SK-N-SH treated with all-trans-retinoic acid at 6 μM for 48 hours (cell line): ENCODE measurements at regions not wholly inside any gene's neighbourhood (a gene's known extent, or its start where the extent isn't known, plus 50 kb on each side); places are given as distances from the start of the nearest gene placed in this dataset.

ENCODE experiments used
- ATAC-seq: fragments of 200-7000 bp; cut with Tn5 transposase; 3 replicates; pipeline ENCODE4 v1.9.1; 2020; ENCODE audit warnings: mild to moderate bottlenecking, moderate library complexity
- ARNTL ChIP-seq: fragments of 450-650 bp; formaldehyde crosslinking; IDR thresholded peaks from 2 replicates; pipeline ENCODE4 v1.5.0; 2020; ENCODE audit warnings: low read depth, mild to moderate bottlenecking, moderate library complexity, borderline replicate concordance
- BACH2 ChIP-seq: fragments of 250-450 bp; sonication (Bioruptor Pico); IDR thresholded peaks from 2 replicates; pipeline ENCODE4 v1.9.0; 2021; ENCODE audit warnings: mild to moderate bottlenecking, borderline replicate concordance
- CSDC2 ChIP-seq: fragments of 250-450 bp; sonication (Bioruptor Pico); IDR thresholded peaks from 2 replicates; pipeline ENCODE4 v1.5.0; 2020; ENCODE audit warnings: mild to moderate bottlenecking, moderate library complexity
- ESRRG ChIP-seq: fragments of 250-450 bp; sonication (Bioruptor Pico); IDR thresholded peaks from 2 replicates; pipeline ENCODE4 v1.6.1; 2021; ENCODE audit warnings: mild to moderate bottlenecking
- GLIS3 ChIP-seq: fragments of 250-450 bp; sonication (Bioruptor Pico); IDR thresholded peaks from 2 replicates; pipeline ENCODE4 v1.5.0; 2020; ENCODE audit warnings: mild to moderate bottlenecking, moderate library complexity
- ISL1 ChIP-seq: fragments of 250-450 bp; sonication (Bioruptor Pico); IDR thresholded peaks from 2 replicates; pipeline ENCODE4 v2.1.2; 2022; ENCODE audit warnings: mild to moderate bottlenecking, moderate library complexity
- OSR1 ChIP-seq: fragments of 250-450 bp; sonication (Bioruptor Pico); IDR thresholded peaks from 2 replicates; pipeline ENCODE4 v1.8.0; 2022; ENCODE audit warnings: moderate library complexity, mild to moderate bottlenecking, inconsistent platforms
- RARB ChIP-seq: fragments of 250-450 bp; sonication (Bioruptor Pico); IDR thresholded peaks from 2 replicates; pipeline ENCODE4 v1.8.0; 2021; ENCODE audit warnings: mild to moderate bottlenecking, moderate library complexity
- SNAI2 ChIP-seq: fragments of 250-450 bp; sonication (Bioruptor Pico); IDR thresholded peaks from 2 replicates; pipeline ENCODE4 v1.5.0; 2020; ENCODE audit warnings: mild to moderate bottlenecking, moderate library complexity
- TCF4 ChIP-seq: fragments of 250-450 bp; sonication (Bioruptor Pico); IDR thresholded peaks from 2 replicates; pipeline ENCODE4 v1.8.0; 2021; ENCODE audit warnings: mild to moderate bottlenecking, moderate library complexity, borderline replicate concordance
- TOX ChIP-seq: fragments of 250-450 bp; sonication (Bioruptor Pico); IDR thresholded peaks from 2 replicates; pipeline ENCODE4 v1.8.0; 2021; ENCODE audit warnings: mild to moderate bottlenecking, moderate library complexity, borderline replicate concordance
- ZC3H10 ChIP-seq: fragments of 250-450 bp; sonication (Bioruptor Pico); IDR thresholded peaks from 2 replicates; pipeline ENCODE4 v1.5.1; 2021; ENCODE audit warnings: mild to moderate bottlenecking, moderate library complexity
- ZFP3 ChIP-seq: fragments of 250-450 bp; sonication (Bioruptor Pico); IDR thresholded peaks from 2 replicates; pipeline ENCODE4 v1.5.0; 2020; ENCODE audit warnings: mild to moderate bottlenecking, moderate library complexity
- ZFP30 ChIP-seq: fragments of 450-650 bp; formaldehyde crosslinking; IDR thresholded peaks from 2 replicates; pipeline ENCODE4 v1.5.0; 2022; ENCODE audit warnings: mild to moderate bottlenecking, moderate library complexity
- ZNF565 ChIP-seq: fragments of 450-650 bp; formaldehyde crosslinking; conservative IDR thresholded peaks from 2 replicates; pipeline ENCODE4 v1.5.0; 2020; ENCODE audit warnings: low read depth, mild to moderate bottlenecking, moderate library complexity
- ZNF70 ChIP-seq: fragments of 450-650 bp; formaldehyde crosslinking; IDR thresholded peaks from 2 replicates; pipeline ENCODE4 v1.5.0; 2020; ENCODE audit warnings: mild to moderate bottlenecking, moderate library complexity
- ZNF8 ChIP-seq: fragments of 450-650 bp; formaldehyde crosslinking; IDR thresholded peaks from 2 replicates; pipeline ENCODE4 v1.5.0; 2020; ENCODE audit warnings: mild to moderate bottlenecking, moderate library complexity
- TF ChIP-seq, protein P1 (sequence below): fragments of 250-450 bp; sonication (Bioruptor Pico); IDR thresholded peaks from 2 replicates; pipeline ENCODE4 v1.8.0; 2021; ENCODE audit warnings: low read depth, mild to moderate bottlenecking, moderate library complexity, borderline replicate concordance
- TF ChIP-seq, protein P2 (sequence below): fragments of 250-450 bp; sonication (Bioruptor Pico); IDR thresholded peaks from 2 replicates; pipeline ENCODE4 v1.5.1; 2021; ENCODE audit warnings: mild to moderate bottlenecking, moderate library complexity
- TF ChIP-seq, protein P3 (sequence below): fragments of 250-450 bp; sonication (Bioruptor Pico); IDR thresholded peaks from 2 replicates; pipeline ENCODE4 v1.5.1; 2020; ENCODE audit warnings: low read depth, mild to moderate bottlenecking, moderate library complexity
- TF ChIP-seq, protein P4 (sequence below): fragments of 250-450 bp; sonication (Bioruptor Pico); IDR thresholded peaks from 2 replicates; pipeline ENCODE4 v1.5.0; 2020; ENCODE audit warnings: mild to moderate bottlenecking, moderate library complexity

DNA sequence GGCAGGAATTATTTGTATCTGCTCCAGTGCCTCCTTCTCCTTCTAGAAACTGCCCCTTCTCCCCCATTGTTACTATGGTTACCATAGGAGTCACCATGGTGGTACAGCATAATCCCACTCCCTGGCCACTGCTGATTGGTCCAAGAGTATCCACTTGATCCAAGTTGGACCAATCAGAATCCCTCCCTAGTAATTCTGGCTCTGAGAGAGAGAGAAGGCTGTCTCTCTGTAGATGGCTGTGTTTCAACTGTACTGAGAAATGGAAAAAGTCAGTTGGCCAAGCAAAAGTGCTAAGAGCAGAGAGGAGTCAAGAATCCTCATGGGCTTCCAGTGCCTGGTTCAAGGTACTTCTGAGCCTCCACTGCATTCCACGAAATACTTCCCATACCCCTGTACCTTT is 120.6 kb upstream of the SPATA12 start:
- ATAC-seq = no peak
- TF ChIP-seq ISL1 (CRISPR knock-in tag) (no peak), ZC3H10 (no peak), ESRRG (CRISPR knock-in tag) (no peak), ARNTL (CRISPR knock-in tag) (no peak), GLIS3 (CRISPR knock-in tag) (no peak), ZNF8 (CRISPR knock-in tag) (no peak), TCF4 (no peak), BACH2 (CRISPR knock-in tag) (no peak), ZNF70 (CRISPR knock-in tag) (no peak), ZFP30 (CRISPR knock-in tag) (no peak), RARB (no peak)
- TF ChIP-seq, protein P1, sequence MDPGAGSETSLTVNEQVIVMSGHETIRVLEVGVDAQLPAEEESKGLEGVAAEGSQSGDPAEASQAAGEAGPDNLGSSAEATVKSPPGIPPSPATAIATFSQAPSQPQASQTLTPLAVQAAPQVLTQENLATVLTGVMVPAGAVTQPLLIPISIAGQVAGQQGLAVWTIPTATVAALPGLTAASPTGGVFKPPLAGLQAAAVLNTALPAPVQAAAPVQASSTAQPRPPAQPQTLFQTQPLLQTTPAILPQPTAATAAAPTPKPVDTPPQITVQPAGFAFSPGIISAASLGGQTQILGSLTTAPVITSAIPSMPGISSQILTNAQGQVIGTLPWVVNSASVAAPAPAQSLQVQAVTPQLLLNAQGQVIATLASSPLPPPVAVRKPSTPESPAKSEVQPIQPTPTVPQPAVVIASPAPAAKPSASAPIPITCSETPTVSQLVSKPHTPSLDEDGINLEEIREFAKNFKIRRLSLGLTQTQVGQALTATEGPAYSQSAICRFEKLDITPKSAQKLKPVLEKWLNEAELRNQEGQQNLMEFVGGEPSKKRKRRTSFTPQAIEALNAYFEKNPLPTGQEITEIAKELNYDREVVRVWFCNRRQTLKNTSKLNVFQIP (CRISPR knock-in tag) = no peak
- TF ChIP-seq, protein P2, sequence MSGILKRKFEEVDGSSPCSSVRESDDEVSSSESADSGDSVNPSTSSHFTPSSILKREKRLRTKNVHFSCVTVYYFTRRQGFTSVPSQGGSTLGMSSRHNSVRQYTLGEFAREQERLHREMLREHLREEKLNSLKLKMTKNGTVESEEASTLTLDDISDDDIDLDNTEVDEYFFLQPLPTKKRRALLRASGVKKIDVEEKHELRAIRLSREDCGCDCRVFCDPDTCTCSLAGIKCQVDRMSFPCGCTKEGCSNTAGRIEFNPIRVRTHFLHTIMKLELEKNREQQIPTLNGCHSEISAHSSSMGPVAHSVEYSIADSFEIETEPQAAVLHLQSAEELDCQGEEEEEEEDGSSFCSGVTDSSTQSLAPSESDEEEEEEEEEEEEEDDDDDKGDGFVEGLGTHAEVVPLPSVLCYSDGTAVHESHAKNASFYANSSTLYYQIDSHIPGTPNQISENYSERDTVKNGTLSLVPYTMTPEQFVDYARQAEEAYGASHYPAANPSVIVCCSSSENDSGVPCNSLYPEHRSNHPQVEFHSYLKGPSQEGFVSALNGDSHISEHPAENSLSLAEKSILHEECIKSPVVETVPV = no peak

DNA sequence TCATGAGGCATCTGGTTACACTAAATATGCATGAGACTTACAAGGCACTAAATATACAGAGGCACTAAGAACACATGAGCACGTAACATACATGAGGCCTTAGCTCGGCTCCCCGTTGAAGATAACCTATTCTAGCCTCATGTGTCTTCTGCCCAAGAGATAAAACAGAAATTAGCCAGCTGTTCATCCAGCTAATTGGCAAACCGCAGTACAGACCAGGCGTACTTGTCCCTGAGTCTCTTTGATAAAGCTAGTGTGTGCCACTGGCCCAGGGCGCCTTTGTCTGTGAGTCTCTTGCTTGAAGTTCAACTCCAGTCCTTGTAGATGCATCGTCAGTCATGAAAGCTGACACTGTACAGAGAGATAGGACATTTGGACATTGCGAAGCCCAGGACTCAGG is 121.9 kb upstream of the SPATA12 start:
- ATAC-seq = no peak
- no peak for TF ChIP-seq ZFP3 (CRISPR knock-in tag)
- TF ChIP-seq, all 23 proteins: peak for 0

DNA sequence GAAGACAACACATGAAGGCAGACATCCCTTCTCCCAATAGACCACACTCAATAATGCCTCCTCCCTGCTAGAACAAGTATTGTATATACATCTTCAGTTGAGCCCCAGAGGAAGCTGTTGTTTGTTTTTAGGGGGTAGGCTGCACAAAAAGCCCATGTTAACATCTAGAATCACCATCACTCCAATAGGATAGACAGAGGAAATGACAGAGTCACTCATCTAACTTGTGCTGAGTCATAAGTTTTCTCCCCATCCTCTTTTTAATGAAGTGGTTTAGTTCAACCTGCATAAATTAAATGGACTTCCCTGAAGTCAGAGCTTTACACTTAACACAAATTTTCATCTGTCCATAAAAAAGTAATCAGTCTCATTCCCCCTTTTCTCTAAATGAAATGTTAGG is 122.9 kb upstream of the SPATA12 start:
- TF ChIP-seq TOX (CRISPR knock-in tag) = no peak
- no peak for TF ChIP-seq ZNF8 (CRISPR knock-in tag)
- TF ChIP-seq, protein P3, sequence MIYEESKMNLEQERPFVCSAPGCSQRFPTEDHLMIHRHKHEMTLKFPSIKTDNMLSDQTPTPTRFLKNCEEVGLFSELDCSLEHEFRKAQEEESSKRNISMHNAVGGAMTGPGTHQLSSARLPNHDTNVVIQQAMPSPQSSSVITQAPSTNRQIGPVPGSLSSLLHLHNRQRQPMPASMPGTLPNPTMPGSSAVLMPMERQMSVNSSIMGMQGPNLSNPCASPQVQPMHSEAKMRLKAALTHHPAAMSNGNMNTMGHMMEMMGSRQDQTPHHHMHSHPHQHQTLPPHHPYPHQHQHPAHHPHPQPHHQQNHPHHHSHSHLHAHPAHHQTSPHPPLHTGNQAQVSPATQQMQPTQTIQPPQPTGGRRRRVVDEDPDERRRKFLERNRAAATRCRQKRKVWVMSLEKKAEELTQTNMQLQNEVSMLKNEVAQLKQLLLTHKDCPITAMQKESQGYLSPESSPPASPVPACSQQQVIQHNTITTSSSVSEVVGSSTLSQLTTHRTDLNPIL = no peak
- TF ChIP-seq ZNF70 (CRISPR knock-in tag) = no peak
- TF ChIP-seq, protein P4, sequence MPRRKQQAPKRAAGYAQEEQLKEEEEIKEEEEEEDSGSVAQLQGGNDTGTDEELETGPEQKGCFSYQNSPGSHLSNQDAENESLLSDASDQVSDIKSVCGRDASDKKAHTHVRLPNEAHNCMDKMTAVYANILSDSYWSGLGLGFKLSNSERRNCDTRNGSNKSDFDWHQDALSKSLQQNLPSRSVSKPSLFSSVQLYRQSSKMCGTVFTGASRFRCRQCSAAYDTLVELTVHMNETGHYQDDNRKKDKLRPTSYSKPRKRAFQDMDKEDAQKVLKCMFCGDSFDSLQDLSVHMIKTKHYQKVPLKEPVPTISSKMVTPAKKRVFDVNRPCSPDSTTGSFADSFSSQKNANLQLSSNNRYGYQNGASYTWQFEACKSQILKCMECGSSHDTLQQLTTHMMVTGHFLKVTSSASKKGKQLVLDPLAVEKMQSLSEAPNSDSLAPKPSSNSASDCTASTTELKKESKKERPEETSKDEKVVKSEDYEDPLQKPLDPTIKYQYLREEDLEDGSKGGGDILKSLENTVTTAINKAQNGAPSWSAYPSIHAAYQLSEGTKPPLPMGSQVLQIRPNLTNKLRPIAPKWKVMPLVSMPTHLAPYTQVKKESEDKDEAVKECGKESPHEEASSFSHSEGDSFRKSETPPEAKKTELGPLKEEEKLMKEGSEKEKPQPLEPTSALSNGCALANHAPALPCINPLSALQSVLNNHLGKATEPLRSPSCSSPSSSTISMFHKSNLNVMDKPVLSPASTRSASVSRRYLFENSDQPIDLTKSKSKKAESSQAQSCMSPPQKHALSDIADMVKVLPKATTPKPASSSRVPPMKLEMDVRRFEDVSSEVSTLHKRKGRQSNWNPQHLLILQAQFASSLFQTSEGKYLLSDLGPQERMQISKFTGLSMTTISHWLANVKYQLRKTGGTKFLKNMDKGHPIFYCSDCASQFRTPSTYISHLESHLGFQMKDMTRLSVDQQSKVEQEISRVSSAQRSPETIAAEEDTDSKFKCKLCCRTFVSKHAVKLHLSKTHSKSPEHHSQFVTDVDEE (CRISPR knock-in tag) = no peak
- TF ChIP-seq BACH2 (CRISPR knock-in tag) = no peak
- no peak for TF ChIP-seq ZNF565 (CRISPR knock-in tag)
- TF ChIP-seq ZC3H10 = no peak
- TF ChIP-seq OSR1 (CRISPR knock-in tag) = no peak
- TF ChIP-seq, protein P1 (CRISPR knock-in tag) = no peak
- TF ChIP-seq, protein P2 = no peak
- TF ChIP-seq ISL1 (CRISPR knock-in tag) = no peak
- TF ChIP-seq CSDC2 (CRISPR knock-in tag) = no peak
- TF ChIP-seq TCF4 = no peak
- TF ChIP-seq RARB = no peak
- TF ChIP-seq SNAI2 (CRISPR knock-in tag) = no peak
- ATAC-seq = no peak
